Astrocyte (in vitro differentiated cells and primary cell): ENCODE measurements at regions not wholly inside any gene's neighbourhood (a gene's known extent, or its start where the extent isn't known, plus 50 kb on each side); places are given as distances from the start of the nearest gene placed in this dataset.

Experiments used
- DNase-seq: peaks from one replicate; pipeline ENCODE4 v3.0.0-alpha.2; 2010; ENCODE audit warnings: low read depth
- FAIRE-seq: peaks from 2 replicates; lab custom pipeline; 2011; peaks lifted over from hg19 to GRCh38; lab: Jason Lieb, UNC
- H2AFZ ChIP-seq: 2 replicates; pipeline ENCODE4 v1.6.0; 2012; ENCODE audit warnings: low read depth, low read length, inconsistent platforms
- H3K27ac ChIP-seq: 2 replicates; pipeline ENCODE4 v1.5.1; 2011; ENCODE audit warnings: low read depth, low read length, inconsistent platforms
- H3K27me3 ChIP-seq: 2 replicates; pipeline ENCODE4 v1.6.0; 2011; ENCODE audit warnings: low read length, inconsistent platforms; ENCODE audit not compliant: insufficient read depth
- H3K36me3 ChIP-seq: 2 replicates; pipeline ENCODE4 v1.5.1; 2011; ENCODE audit warnings: low read length, inconsistent platforms; ENCODE audit not compliant: insufficient read depth
- H3K4me1 ChIP-seq: 2 replicates; pipeline ENCODE4 v1.5.1; 2011; ENCODE audit warnings: low read length, inconsistent platforms; ENCODE audit not compliant: insufficient read depth
- H3K4me2 ChIP-seq: 2 replicates; pipeline ENCODE4 v1.6.0; 2012; ENCODE audit warnings: low read length, inconsistent platforms
- H3K4me3 ChIP-seq: 2 replicates; pipeline ENCODE4 v1.5.1; 2011; ENCODE audit warnings: low read depth, mild to moderate bottlenecking, low read length, inconsistent platforms; ENCODE audit not compliant: insufficient read depth
- H3K79me2 ChIP-seq: 2 replicates; pipeline ENCODE4 v1.6.0; 2012; ENCODE audit warnings: mild to moderate bottlenecking, low read length, inconsistent platforms; ENCODE audit not compliant: insufficient read depth
- H3K9ac ChIP-seq: 2 replicates; pipeline ENCODE4 v1.6.0; 2012; ENCODE audit warnings: mild to moderate bottlenecking, low read length, inconsistent platforms
- H3K9me3 ChIP-seq: 2 replicates; pipeline ENCODE4 v1.5.1; 2012; ENCODE audit warnings: low read depth, mild to moderate bottlenecking, low read length, inconsistent platforms; ENCODE audit not compliant: insufficient read depth
- H4K20me1 ChIP-seq: 2 replicates; pipeline ENCODE4 v1.6.0; 2012; ENCODE audit warnings: low read length, inconsistent platforms; ENCODE audit not compliant: insufficient read depth
- H3K27ac Mint-ChIP-seq: one replicate; pipeline ENCODE4 v1.8.0; 2021; ENCODE audit warnings: mild to moderate bottlenecking, mixed read lengths; ENCODE audit not compliant: unreplicated experiment
- H3K27me3 Mint-ChIP-seq: one replicate; pipeline ENCODE4 v1.8.0; 2021; ENCODE audit warnings: low read depth, mixed read lengths; ENCODE audit not compliant: unreplicated experiment
- H3K36me3 Mint-ChIP-seq: one replicate; pipeline ENCODE4 v1.8.0; 2021; ENCODE audit warnings: low read depth, mixed read lengths; ENCODE audit not compliant: unreplicated experiment
- H3K4me1 Mint-ChIP-seq: one replicate; pipeline ENCODE4 v1.8.0; 2021; ENCODE audit warnings: low read depth, mixed read lengths; ENCODE audit not compliant: unreplicated experiment
- H3K4me3 Mint-ChIP-seq: one replicate; pipeline ENCODE4 v1.8.0; 2021; ENCODE audit warnings: mild to moderate bottlenecking, moderate library complexity, mixed read lengths; ENCODE audit not compliant: unreplicated experiment
- H3K9me3 Mint-ChIP-seq: one replicate; pipeline ENCODE4 v1.8.0; 2021; ENCODE audit warnings: mild to moderate bottlenecking, mixed read lengths; ENCODE audit not compliant: unreplicated experiment
- CTCF ChIP-seq: IDR thresholded peaks from 2 replicates; pipeline ENCODE4 v1.5.1; 2011; ENCODE audit warnings: low read depth, mild to moderate bottlenecking, inconsistent platforms, low read length, moderate library complexity; ENCODE audit not compliant: insufficient read depth
- EZH2 ChIP-seq: IDR thresholded peaks from 2 replicates; pipeline ENCODE4 v1.6.1; 2012; ENCODE audit warnings: mild to moderate bottlenecking, low read length, inconsistent platforms; ENCODE audit not compliant: insufficient read depth

- Histone ChIP-seq H3K4me2 (no peak overlapping the region), H3K27ac (no peak overlapping the region), H3K9me3 (peaks cover 4% of the 10 kb centered on the region), H2AFZ (no peak overlapping the region), H3K4me3 (no peak overlapping the region), H3K36me3 (no peaks in the 10 kb centered on the region), H3K4me1 (no peaks in the 10 kb centered on the region), H3K27me3 (no peaks in the 10 kb centered on the region), H4K20me1 (no peaks in the 10 kb centered on the region), H3K79me2 (no peaks in the 10 kb centered on the region), H3K9ac (no peak overlapping the region)
- peaks cover 7% of the 10 kb centered on the region for H3K4me1 Mint-ChIP-seq
- H3K27ac Mint-ChIP-seq: no peak overlapping the region
- no peaks in the 10 kb centered on the region for H3K36me3 Mint-ChIP-seq
- H3K9me3 Mint-ChIP-seq: peaks cover 2% of the 10 kb centered on the region
- TF ChIP-seq EZH2: no peak
- TF ChIP-seq CTCF: no peak
- H3K4me3 Mint-ChIP-seq: no peak overlapping the region
- no peak for DNase-seq
- FAIRE-seq: no peak
- peaks cover 9% of the 10 kb centered on the region for H3K27me3 Mint-ChIP-seq
Observed at GRCh38 chr12:102596687-102597086, 116.3 kb upstream of the IGF1 start.

DNA sequence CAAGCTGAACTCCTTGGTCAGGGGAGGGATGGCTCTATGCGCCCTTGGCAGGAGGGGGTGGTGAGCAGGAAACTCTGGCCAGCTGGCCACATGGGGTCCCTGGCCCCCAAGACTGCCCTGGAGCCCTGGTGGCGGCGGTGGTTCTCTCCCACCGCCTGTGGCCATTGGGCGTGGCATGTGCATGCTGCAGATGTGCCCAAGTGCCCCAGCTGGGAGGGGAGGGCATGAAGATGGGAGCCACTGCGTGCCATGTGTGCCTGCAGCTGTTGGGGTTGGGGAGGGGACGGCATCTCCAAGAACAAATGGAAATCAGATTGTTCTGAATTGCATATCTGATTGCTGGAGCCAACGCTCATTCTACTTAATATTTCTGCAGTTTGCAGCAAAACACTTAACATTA lies 115.7 kb upstream of the IGF1 start:
- peaks cover 7% of the 10 kb centered on the region for H3K4me1 Mint-ChIP-seq
- peaks cover 4% of the 10 kb centered on the region for H3K9me3 ChIP-seq
- peaks cover 9% of the 10 kb centered on the region for H3K27me3 Mint-ChIP-seq
- H3K36me3 Mint-ChIP-seq: no peaks in the 10 kb centered on the region
- no peaks in the 10 kb centered on the region for H3K27me3 ChIP-seq
- no peak overlapping the region for H2AFZ ChIP-seq
- no peaks in the 10 kb centered on the region for H3K79me2 ChIP-seq
- DNase-seq (no peak), FAIRE-seq (no peak)
- no peaks in the 10 kb centered on the region for H3K36me3 ChIP-seq
- no peak overlapping the region for H3K4me2 ChIP-seq
- TF ChIP-seq CTCF (no peak), EZH2 (no peak)
- H3K9me3 Mint-ChIP-seq: peaks cover 2% of the 10 kb centered on the region
- no peaks in the 10 kb centered on the region for H3K4me1 ChIP-seq
- H4K20me1 ChIP-seq: no peaks in the 10 kb centered on the region
- H3K4me3 Mint-ChIP-seq: no peak overlapping the region
- H3K9ac ChIP-seq: no peak overlapping the region
- no peak overlapping the region for H3K27ac Mint-ChIP-seq
- no peak overlapping the region for H3K4me3 ChIP-seq
- no peak overlapping the region for H3K27ac ChIP-seq

DNA sequence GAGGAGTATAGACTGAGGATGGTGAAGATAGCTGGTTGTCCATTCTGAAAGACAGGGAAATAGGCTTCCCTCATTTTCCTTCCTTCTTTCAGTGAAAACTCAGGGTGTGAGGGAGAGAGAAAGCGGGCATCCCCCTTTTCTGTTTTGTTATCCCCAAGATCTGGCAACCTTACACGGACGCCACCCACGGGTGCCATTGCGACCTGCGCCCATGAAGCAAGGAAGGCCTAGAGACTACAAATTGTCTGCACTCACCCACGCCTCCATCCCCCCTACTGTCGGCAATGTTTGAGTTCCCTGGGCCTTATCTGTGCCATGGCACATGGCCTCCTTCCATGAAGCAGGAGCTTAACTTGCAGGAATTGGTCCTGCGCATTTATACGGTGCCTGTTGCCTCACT lies 115.0 kb upstream of the IGF1 start:
- Histone ChIP-seq H3K27ac (no peak overlapping the region), H3K79me2 (no peaks in the 10 kb centered on the region), H3K27me3 (no peaks in the 10 kb centered on the region), H3K4me2 (no peak overlapping the region), H3K9ac (no peak overlapping the region), H4K20me1 (no peaks in the 10 kb centered on the region), H3K36me3 (no peaks in the 10 kb centered on the region), H3K4me1 (no peaks in the 10 kb centered on the region), H3K9me3 (peaks cover 4% of the 10 kb centered on the region), H2AFZ (no peak overlapping the region), H3K4me3 (no peak overlapping the region)
- DNase-seq (no peak), FAIRE-seq (no peak)
- H3K27ac Mint-ChIP-seq: no peak overlapping the region
- peaks cover 2% of the 10 kb centered on the region for H3K9me3 Mint-ChIP-seq
- H3K27me3 Mint-ChIP-seq: peaks cover 9% of the 10 kb centered on the region
- H3K4me3 Mint-ChIP-seq: no peak overlapping the region
- peaks cover 7% of the 10 kb centered on the region for H3K4me1 Mint-ChIP-seq
- H3K36me3 Mint-ChIP-seq: no peaks in the 10 kb centered on the region
- no peak for TF ChIP-seq CTCF
- TF ChIP-seq EZH2: no peak
